Right lobe of liver (tissue), 4 donors: ENCODE measurements at regions not wholly inside any gene's neighbourhood (a gene's known extent, or its start where the extent isn't known, plus 50 kb on each side); places are given as distances from the start of the nearest gene placed in this dataset.

Source experiments
- CTCF ChIP-seq, 4 donors: fragments of 200-600 bp in 3 of 4; fragments of 450-650 bp in 1 of 4; IDR thresholded peaks; one replicate each; pipeline versions ENCODE4 v1.5.1 to v1.8.0; 2016 to 2022; ENCODE audit warnings: antibody characterized with exemption in 4 of 4, mild to moderate bottlenecking in 2 of 4
- POLR2A ChIP-seq: fragments of 450-650 bp; IDR thresholded peaks from one replicate; pipeline ENCODE4 v1.6.1; 2017; ENCODE audit warnings: antibody characterized with exemption, mild to moderate bottlenecking
- donor health status: DM: no; HTN: no; CAD: no.
- donor health status: DM: no; HTN: no; CAD: no.
- donor health status: DM: no; HTN: yes; CAD: no.

GRCh38 chr2:39954346-39954745 lies 175.3 kb upstream of the THUMPD2 start:
- TF ChIP-seq POLR2A, result no peak
- TF ChIP-seq CTCF (IDR thresholded peaks at IDR 0.05), result no peak
